SK-N-SH (cell line): ENCODE measurements at regions not wholly inside any gene's neighbourhood (a gene's known extent, or its start where the extent isn't known, plus 50 kb on each side); places are given as distances from the start of the nearest gene placed in this dataset.
"Not testable (repeated sequence)": the region's sequence is repeated elsewhere in the genome, so short reads cannot be mapped to it uniquely, and the experiment has no call there.

Source experiments
- CTCF ChIP-seq: fragments of 200-600 bp; sonication (generic); IDR thresholded peaks from 2 replicates; pipeline ENCODE4 v1.6.1; 2017; ENCODE audit warnings: antibody characterized with exemption, mild to moderate bottlenecking, moderate library complexity
- EP300 ChIP-seq, 2 experiments: IDR thresholded peaks; 2 replicates each; pipeline versions ENCODE4 v1.4.0 to v1.6.1; 2012; ENCODE audit warnings: borderline replicate concordance in 1 of 2, low read depth in 1 of 2, low read length in 1 of 2
- FOXJ3 ChIP-seq: sonication (generic); formaldehyde crosslinking; IDR thresholded peaks from 2 replicates; pipeline ENCODE4 v1.5.1; 2020; ENCODE audit warnings: mild to moderate bottlenecking, missing genetic modification reagents
- GATA2 ChIP-seq: sonication (generic); formaldehyde crosslinking; IDR thresholded peaks from 2 replicates; pipeline ENCODE4 v1.5.0; 2020; ENCODE audit warnings: mild to moderate bottlenecking, missing genetic modification reagents
- NFIC ChIP-seq: IDR thresholded peaks from 2 replicates; pipeline ENCODE4 v1.4.0; 2012; ENCODE audit warnings: borderline replicate concordance
- POLR2AphosphoS5 ChIP-seq: IDR thresholded peaks from 2 replicates; pipeline ENCODE4 v1.6.1; 2012; ENCODE audit warnings: low read depth, low read length
- RCOR1 ChIP-seq: fragments of 150-350 bp; IDR thresholded peaks from 2 replicates; pipeline ENCODE4 v1.6.1; 2017; ENCODE audit warnings: antibody characterized with exemption, low read length
- SMC3 ChIP-seq: IDR thresholded peaks from 2 replicates; pipeline ENCODE4 v1.6.1; 2012; ENCODE audit warnings: low read depth, low read length, improper control_type of control experiment
- TAF1 ChIP-seq: IDR thresholded peaks from 2 replicates; pipeline ENCODE4 v1.6.1; 2012; ENCODE audit warnings: low read depth, mild to moderate bottlenecking, low read length, moderate library complexity, borderline replicate concordance
- TF ChIP-seq, protein P1 (sequence below): fragments of 150-350 bp; IDR thresholded peaks from 2 replicates; pipeline ENCODE4 v1.6.1; 2017; ENCODE audit warnings: antibody characterized with exemption, low read length, low read depth, borderline replicate concordance
- TF ChIP-seq, protein P2 (sequence below): IDR thresholded peaks from 2 replicates; pipeline ENCODE4 v1.4.0; 2012; ENCODE audit warnings: low read depth

GRCh38 chr3:145027186-145027585, 1055.6 kb downstream of the DIPK2A start:
- not testable (repeated sequence) for TF ChIP-seq SMC3; EP300 (IDR thresholded peaks at IDR 0.05; ENCODE audit: borderline replicate concordance in 1 of 2, low read depth in 1 of 2, low read length in 1 of 2); FOXJ3 (CRISPR knock-in tag); CTCF; NFIC; RCOR1; GATA2 (CRISPR knock-in tag); TAF1; POLR2AphosphoS5
- TF ChIP-seq, protein P1, sequence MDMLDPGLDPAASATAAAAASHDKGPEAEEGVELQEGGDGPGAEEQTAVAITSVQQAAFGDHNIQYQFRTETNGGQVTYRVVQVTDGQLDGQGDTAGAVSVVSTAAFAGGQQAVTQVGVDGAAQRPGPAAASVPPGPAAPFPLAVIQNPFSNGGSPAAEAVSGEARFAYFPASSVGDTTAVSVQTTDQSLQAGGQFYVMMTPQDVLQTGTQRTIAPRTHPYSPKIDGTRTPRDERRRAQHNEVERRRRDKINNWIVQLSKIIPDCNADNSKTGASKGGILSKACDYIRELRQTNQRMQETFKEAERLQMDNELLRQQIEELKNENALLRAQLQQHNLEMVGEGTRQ: not testable (repeated sequence)
- TF ChIP-seq, protein P2, sequence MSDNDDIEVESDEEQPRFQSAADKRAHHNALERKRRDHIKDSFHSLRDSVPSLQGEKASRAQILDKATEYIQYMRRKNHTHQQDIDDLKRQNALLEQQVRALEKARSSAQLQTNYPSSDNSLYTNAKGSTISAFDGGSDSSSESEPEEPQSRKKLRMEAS: not testable (repeated sequence)
